ENCODE measurements at regions not wholly inside any gene's neighbourhood (a gene's known extent, or its start where the extent isn't known, plus 50 kb on each side); places are given as distances from the start of the nearest gene placed in this dataset.

GRCh38 chr4:157803421-157803820, 369.4 kb downstream of the GASK1B start:
- Histone ChIP-seq H3K36me3 (ENCODE audit: control insufficient read depth, insufficient read depth, low read length) (no peaks in the 10 kb centered on the region), H3K27me3 (replicated peaks; ENCODE audit: control insufficient read depth, insufficient read depth, low read length) (no peaks in the 10 kb centered on the region), H3K4me3 (replicated peaks; ENCODE audit: low read depth, low read length) (no peak overlapping the region)
- no peak for DNase-seq (ENCODE audit: extremely low read depth, insufficient read length)
- TF ChIP-seq, protein P1, sequence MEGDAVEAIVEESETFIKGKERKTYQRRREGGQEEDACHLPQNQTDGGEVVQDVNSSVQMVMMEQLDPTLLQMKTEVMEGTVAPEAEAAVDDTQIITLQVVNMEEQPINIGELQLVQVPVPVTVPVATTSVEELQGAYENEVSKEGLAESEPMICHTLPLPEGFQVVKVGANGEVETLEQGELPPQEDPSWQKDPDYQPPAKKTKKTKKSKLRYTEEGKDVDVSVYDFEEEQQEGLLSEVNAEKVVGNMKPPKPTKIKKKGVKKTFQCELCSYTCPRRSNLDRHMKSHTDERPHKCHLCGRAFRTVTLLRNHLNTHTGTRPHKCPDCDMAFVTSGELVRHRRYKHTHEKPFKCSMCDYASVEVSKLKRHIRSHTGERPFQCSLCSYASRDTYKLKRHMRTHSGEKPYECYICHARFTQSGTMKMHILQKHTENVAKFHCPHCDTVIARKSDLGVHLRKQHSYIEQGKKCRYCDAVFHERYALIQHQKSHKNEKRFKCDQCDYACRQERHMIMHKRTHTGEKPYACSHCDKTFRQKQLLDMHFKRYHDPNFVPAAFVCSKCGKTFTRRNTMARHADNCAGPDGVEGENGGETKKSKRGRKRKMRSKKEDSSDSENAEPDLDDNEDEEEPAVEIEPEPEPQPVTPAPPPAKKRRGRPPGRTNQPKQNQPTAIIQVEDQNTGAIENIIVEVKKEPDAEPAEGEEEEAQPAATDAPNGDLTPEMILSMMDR (IDR thresholded peaks at IDR 0.05; ENCODE audit: insufficient read depth, low read length, poor library complexity, severe bottlenecking), result no peak

GRCh38 chr4:157795495-157795894, 377.3 kb downstream of the GASK1B start:
- TF ChIP-seq, protein P1 (IDR thresholded peaks at IDR 0.05; ENCODE audit: insufficient read depth, low read length, poor library complexity, severe bottlenecking), result no peak
- Histone ChIP-seq H3K27me3 (replicated peaks; ENCODE audit: control insufficient read depth, insufficient read depth, low read length) (no peaks in the 10 kb centered on the region), H3K36me3 (ENCODE audit: control insufficient read depth, insufficient read depth, low read length) (no peaks in the 10 kb centered on the region), H3K4me3 (replicated peaks; ENCODE audit: low read depth, low read length) (no peak overlapping the region)
- DNase-seq (ENCODE audit: extremely low read depth, insufficient read length), result no peak

DNA sequence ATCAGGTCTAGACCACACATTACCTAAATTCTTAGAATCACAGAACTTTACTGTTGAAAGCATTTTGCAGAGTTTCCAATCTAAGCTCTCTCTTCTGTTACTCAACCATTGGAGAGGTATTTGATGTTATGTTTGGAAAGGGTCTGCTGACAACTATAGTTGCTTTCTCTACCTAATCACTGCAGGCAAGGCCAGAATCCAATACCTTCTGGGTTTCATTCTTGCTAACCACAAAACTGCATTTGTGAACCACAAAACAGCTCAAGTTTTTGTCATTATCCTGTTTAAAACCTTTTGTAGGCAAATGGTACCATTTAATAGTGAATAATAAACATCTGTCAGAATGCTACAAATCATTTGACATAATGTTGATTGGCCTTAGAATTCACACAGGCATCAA, 380.1 kb downstream of the GASK1B start:
- DNase-seq (ENCODE audit: extremely low read depth, insufficient read length), result no peak
- H3K36me3 ChIP-seq (ENCODE audit: control insufficient read depth, insufficient read depth, low read length), result no peaks in the 10 kb centered on the region
- H3K4me3 ChIP-seq (replicated peaks; ENCODE audit: low read depth, low read length), result no peak overlapping the region
- H3K27me3 ChIP-seq (replicated peaks; ENCODE audit: control insufficient read depth, insufficient read depth, low read length), result no peaks in the 10 kb centered on the region
- TF ChIP-seq, protein P1 (IDR thresholded peaks at IDR 0.05; ENCODE audit: insufficient read depth, low read length, poor library complexity, severe bottlenecking), result no peak

GRCh38 chr4:157791236-157791635, 381.6 kb downstream of the GASK1B start:
- no peaks in the 10 kb centered on the region for H3K36me3 ChIP-seq (ENCODE audit: control insufficient read depth, insufficient read depth, low read length)
- no peak overlapping the region for H3K4me3 ChIP-seq (replicated peaks; ENCODE audit: low read depth, low read length)
- DNase-seq (ENCODE audit: extremely low read depth, insufficient read length), result no peak
- TF ChIP-seq, protein P1 (IDR thresholded peaks at IDR 0.05; ENCODE audit: insufficient read depth, low read length, poor library complexity, severe bottlenecking), result no peak
- no peaks in the 10 kb centered on the region for H3K27me3 ChIP-seq (replicated peaks; ENCODE audit: control insufficient read depth, insufficient read depth, low read length)

DNA sequence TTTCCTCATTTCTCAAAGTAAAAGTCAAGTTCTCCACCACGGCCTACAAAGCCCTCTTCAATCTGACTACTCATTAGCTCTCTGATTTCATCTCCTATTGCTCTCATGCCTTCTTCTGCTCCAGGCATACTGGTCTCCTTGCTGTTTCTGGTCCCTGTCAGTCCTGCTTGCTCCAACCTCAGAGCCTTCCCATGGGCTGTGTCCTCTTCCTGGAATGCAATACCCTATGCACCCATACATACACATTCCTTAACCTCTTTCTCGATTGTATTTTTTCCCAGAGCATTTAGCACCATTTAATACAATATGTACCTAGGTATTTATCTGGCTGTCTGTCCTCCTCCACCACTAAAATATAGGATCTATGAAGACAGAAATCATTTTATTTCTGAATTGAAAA, 385.2 kb downstream of the GASK1B start:
- DNase-seq (ENCODE audit: extremely low read depth, insufficient read length), result no peak
- Histone ChIP-seq H3K36me3 (ENCODE audit: control insufficient read depth, insufficient read depth, low read length) (no peaks in the 10 kb centered on the region), H3K27me3 (replicated peaks; ENCODE audit: control insufficient read depth, insufficient read depth, low read length) (no peaks in the 10 kb centered on the region), H3K4me3 (replicated peaks; ENCODE audit: low read depth, low read length) (no peak overlapping the region)
- TF ChIP-seq, protein P1 (IDR thresholded peaks at IDR 0.05; ENCODE audit: insufficient read depth, low read length, poor library complexity, severe bottlenecking), result no peak

- no peak overlapping the region for H3K4me3 ChIP-seq (replicated peaks; ENCODE audit: low read depth, low read length)
- H3K27me3 ChIP-seq (replicated peaks; ENCODE audit: control insufficient read depth, insufficient read depth, low read length), result no peaks in the 10 kb centered on the region
- TF ChIP-seq, protein P1 (IDR thresholded peaks at IDR 0.05; ENCODE audit: insufficient read depth, low read length, poor library complexity, severe bottlenecking), result no peak
- H3K36me3 ChIP-seq (ENCODE audit: control insufficient read depth, insufficient read depth, low read length), result no peaks in the 10 kb centered on the region
- no peak for DNase-seq (ENCODE audit: extremely low read depth, insufficient read length)
Observed at GRCh38 chr4:157781361-157781760, 391.5 kb downstream of the GASK1B start.
